ENCODE measurements at regions not wholly inside any gene's neighbourhood (a gene's known extent, or its start where the extent isn't known, plus 50 kb on each side); places are given as distances from the start of the nearest gene placed in this dataset.
"Not testable (repeated sequence)": the region's sequence is repeated elsewhere in the genome, so short reads cannot be mapped to it uniquely, and the experiment has no call there.

DNA sequence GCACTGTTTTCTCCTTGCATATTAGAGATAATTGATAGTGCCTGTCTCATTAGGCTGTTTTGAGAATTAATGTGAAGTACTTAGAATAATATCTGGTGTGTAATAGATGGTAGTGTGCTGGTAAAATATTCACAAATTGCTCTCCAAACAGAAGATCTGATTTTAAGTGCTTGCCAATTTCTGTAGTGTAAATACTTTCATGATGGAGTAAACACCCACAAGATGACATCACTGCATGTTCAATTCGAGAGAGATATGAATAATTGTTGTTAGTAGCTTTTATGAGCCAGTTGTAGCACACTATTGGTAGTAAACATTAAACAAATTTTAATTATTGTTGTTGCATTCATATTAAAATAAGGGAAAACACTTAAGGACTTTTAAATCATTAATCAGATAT, 392.3 kb upstream of the RIOK2 start:
- no peaks in the 10 kb centered on the region for H3K4me1 Mint-ChIP-seq (ENCODE audit: unreplicated experiment)
- H3K27me3 Mint-ChIP-seq (ENCODE audit: unreplicated experiment) = no peaks in the 10 kb centered on the region
- H3K36me3 Mint-ChIP-seq (ENCODE audit: low read depth, unreplicated experiment) = no peaks in the 10 kb centered on the region
- H3K27ac Mint-ChIP-seq (ENCODE audit: unreplicated experiment) = no peak overlapping the region
- peaks cover 7% of the 10 kb centered on the region for H3K9me3 Mint-ChIP-seq (ENCODE audit: unreplicated experiment)
- TF ChIP-seq, protein P1, sequence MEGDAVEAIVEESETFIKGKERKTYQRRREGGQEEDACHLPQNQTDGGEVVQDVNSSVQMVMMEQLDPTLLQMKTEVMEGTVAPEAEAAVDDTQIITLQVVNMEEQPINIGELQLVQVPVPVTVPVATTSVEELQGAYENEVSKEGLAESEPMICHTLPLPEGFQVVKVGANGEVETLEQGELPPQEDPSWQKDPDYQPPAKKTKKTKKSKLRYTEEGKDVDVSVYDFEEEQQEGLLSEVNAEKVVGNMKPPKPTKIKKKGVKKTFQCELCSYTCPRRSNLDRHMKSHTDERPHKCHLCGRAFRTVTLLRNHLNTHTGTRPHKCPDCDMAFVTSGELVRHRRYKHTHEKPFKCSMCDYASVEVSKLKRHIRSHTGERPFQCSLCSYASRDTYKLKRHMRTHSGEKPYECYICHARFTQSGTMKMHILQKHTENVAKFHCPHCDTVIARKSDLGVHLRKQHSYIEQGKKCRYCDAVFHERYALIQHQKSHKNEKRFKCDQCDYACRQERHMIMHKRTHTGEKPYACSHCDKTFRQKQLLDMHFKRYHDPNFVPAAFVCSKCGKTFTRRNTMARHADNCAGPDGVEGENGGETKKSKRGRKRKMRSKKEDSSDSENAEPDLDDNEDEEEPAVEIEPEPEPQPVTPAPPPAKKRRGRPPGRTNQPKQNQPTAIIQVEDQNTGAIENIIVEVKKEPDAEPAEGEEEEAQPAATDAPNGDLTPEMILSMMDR (IDR thresholded peaks at IDR 0.05; ENCODE audit: unreplicated experiment) = no peak
- H3K4me3 Mint-ChIP-seq (ENCODE audit: unreplicated experiment) = no peak overlapping the region
- DNase-seq (ENCODE audit: low spot score) = no peak

DNA sequence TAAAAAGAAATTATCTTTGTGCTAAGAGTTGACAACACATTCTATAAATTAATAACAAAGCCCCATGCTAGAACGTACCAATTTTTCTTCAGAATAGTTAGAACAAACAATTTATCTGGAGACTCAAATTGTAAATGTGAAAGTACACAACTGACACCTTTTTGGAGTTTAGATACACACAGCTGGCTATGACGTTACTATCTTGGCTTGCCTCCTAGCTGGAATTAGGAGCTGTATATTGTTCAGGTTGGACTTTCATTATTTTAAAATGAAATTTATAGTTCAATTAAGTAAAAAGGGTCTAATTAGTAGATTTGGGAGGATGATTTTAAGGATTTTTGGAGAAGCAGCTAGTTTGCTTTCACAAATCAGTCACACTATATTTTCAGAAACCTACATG, 393.9 kb upstream of the RIOK2 start:
- Mint-ChIP-seq H3K27ac (ENCODE audit: unreplicated experiment) (no peak overlapping the region), H3K9me3 (ENCODE audit: unreplicated experiment) (no peaks in the 10 kb centered on the region), H3K36me3 (ENCODE audit: low read depth, unreplicated experiment) (no peaks in the 10 kb centered on the region), H3K4me1 (ENCODE audit: unreplicated experiment) (no peaks in the 10 kb centered on the region), H3K27me3 (ENCODE audit: unreplicated experiment) (no peaks in the 10 kb centered on the region), H3K4me3 (ENCODE audit: unreplicated experiment) (no peak overlapping the region)
- TF ChIP-seq, protein P1 (IDR thresholded peaks at IDR 0.05; ENCODE audit: unreplicated experiment) = no peak
- no peak for DNase-seq (ENCODE audit: low spot score)

DNA sequence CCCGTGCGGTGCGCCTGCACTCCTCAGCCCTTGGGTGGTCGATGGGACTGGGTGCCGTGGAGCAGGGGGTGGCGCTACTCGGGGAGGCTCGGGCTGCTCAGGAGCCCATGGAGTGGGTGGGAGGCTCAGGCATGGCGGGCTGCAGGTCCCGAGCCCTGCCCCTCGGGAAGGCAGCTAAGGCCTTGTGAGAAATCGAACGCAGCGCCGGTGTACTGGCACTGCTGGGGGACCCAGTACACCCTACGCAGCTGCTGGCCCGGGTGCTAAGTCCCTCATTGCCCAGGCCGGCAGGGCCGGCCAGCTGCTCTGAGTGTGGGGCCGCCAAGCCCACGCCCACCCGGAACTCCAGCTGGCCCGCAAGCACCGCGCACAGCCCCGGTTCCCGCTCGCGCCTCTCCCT, 396.9 kb upstream of the RIOK2 start:
- H3K36me3 Mint-ChIP-seq (ENCODE audit: low read depth, unreplicated experiment); H3K4me1 Mint-ChIP-seq (ENCODE audit: unreplicated experiment); H3K4me3 Mint-ChIP-seq (ENCODE audit: unreplicated experiment); DNase-seq (ENCODE audit: low spot score); H3K27me3 Mint-ChIP-seq (ENCODE audit: unreplicated experiment); H3K27ac Mint-ChIP-seq (ENCODE audit: unreplicated experiment); H3K9me3 Mint-ChIP-seq (ENCODE audit: unreplicated experiment): not testable (repeated sequence)

DNA sequence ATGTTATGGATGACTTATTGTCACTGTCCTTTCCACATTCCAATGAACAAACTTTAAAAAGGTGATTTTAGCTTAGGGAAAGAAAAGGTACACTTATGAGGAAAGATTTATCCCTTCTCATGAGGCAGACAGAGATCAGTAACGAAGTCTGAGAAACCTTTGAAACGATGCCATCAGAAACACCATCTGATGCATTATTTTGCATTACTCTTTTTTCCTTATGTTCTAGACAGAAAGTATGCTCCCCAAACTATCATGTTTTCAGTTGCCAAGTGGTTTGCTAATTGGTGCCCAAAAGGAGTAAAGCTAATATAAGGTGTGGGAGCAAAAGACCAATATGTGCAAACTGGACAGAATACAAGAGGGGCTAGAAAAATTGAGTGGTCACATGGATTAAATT, 397.7 kb upstream of the RIOK2 start:
- Mint-ChIP-seq H3K36me3 (ENCODE audit: low read depth, unreplicated experiment) (no peaks in the 10 kb centered on the region), H3K4me3 (ENCODE audit: unreplicated experiment) (no peak overlapping the region), H3K27me3 (ENCODE audit: unreplicated experiment) (no peaks in the 10 kb centered on the region), H3K4me1 (ENCODE audit: unreplicated experiment) (no peaks in the 10 kb centered on the region), H3K9me3 (ENCODE audit: unreplicated experiment) (no peaks in the 10 kb centered on the region), H3K27ac (ENCODE audit: unreplicated experiment) (no peak overlapping the region)
- DNase-seq (ENCODE audit: low spot score) = no peak
- TF ChIP-seq, protein P1 (IDR thresholded peaks at IDR 0.05; ENCODE audit: unreplicated experiment) = no peak

DNA sequence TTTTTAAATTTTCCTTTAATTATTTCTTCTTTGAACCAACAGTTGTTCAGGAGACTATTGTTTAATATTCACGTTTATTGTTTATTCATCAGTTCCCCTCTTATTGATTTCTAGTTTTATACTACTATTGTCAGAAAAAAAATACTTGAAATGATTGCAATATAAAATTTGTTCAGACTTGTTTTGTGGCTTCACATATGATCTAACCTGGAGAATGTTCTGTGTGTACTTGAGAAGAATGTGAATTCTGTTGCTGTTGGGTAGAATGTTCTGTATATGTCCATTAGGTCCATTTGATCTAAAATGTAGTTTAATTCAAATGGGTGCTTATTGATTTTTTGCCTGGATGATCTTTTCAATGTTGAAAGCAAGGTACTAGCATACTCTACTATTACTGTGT, 408.7 kb upstream of the RIOK2 start:
- Mint-ChIP-seq H3K9me3 (ENCODE audit: unreplicated experiment) (no peaks in the 10 kb centered on the region), H3K36me3 (ENCODE audit: low read depth, unreplicated experiment) (no peaks in the 10 kb centered on the region), H3K4me1 (ENCODE audit: unreplicated experiment) (no peaks in the 10 kb centered on the region), H3K27me3 (ENCODE audit: unreplicated experiment) (peaks cover 2% of the 10 kb centered on the region), H3K4me3 (ENCODE audit: unreplicated experiment) (no peak overlapping the region), H3K27ac (ENCODE audit: unreplicated experiment) (no peak overlapping the region)
- TF ChIP-seq, protein P1 (IDR thresholded peaks at IDR 0.05; ENCODE audit: unreplicated experiment) = no peak
- no peak for DNase-seq (ENCODE audit: low spot score)

DNA sequence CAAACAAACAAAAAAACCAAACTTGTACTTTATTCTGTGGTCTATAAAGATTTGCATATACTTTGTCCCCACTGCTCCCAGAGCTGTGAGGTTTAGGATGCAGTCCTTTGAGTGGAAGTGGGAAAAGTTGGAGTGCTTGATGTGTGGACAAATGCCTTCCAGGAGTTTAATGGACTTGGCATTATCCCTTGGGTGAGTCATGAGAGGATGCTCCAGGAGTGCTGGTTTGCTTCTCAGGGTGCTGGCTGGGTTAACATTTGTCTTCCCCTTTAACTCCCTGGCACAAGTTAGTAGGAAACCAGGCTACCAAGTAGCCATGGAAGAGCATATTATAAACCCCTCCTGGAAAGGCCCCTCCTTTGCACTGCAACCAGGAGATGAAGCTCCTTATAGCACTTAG, 417.4 kb upstream of the RIOK2 start:
- Mint-ChIP-seq H3K27ac (ENCODE audit: unreplicated experiment) (no peak overlapping the region), H3K27me3 (ENCODE audit: unreplicated experiment) (peaks cover 3% of the 10 kb centered on the region), H3K4me3 (ENCODE audit: unreplicated experiment) (no peak overlapping the region), H3K36me3 (ENCODE audit: low read depth, unreplicated experiment) (no peaks in the 10 kb centered on the region), H3K9me3 (ENCODE audit: unreplicated experiment) (no peaks in the 10 kb centered on the region), H3K4me1 (ENCODE audit: unreplicated experiment) (no peaks in the 10 kb centered on the region)
- DNase-seq (ENCODE audit: low spot score) = no peak
- TF ChIP-seq, protein P1 (IDR thresholded peaks at IDR 0.05; ENCODE audit: unreplicated experiment) = no peak

All from endothelial cell (in vitro differentiated cells).